AG09309 (cell line): ENCODE measurements at regions not wholly inside any gene's neighbourhood (a gene's known extent, or its start where the extent isn't known, plus 50 kb on each side); places are given as distances from the start of the nearest gene placed in this dataset.

Source experiments
- DNase-seq: peaks from one replicate; pipeline ENCODE4 v3.0.0-alpha.2; 2010; ENCODE audit warnings: low read depth
- H3K4me3 ChIP-seq: 2 replicates; pipeline ENCODE4 v1.5.1; 2011; ENCODE audit warnings: mild to moderate bottlenecking, low read depth, low read length, moderate library complexity; ENCODE audit not compliant: control insufficient read depth
- CTCF ChIP-seq: IDR thresholded peaks from 2 replicates; pipeline ENCODE4 v1.5.1; 2011; ENCODE audit warnings: mild to moderate bottlenecking, low read depth, low read length, inconsistent platforms; ENCODE audit not compliant: insufficient read depth, control insufficient read depth; ENCODE audit errors: missing control alignments

- DNase-seq, result no peak
- no peak overlapping the region for H3K4me3 ChIP-seq
- no peak for TF ChIP-seq CTCF
Measured at GRCh38 chr3:59245859-59246501, 196.2 kb upstream of the CFAP20DC start.

GRCh38 chr3:59245300-59245858 is 195.6 kb upstream of the CFAP20DC start:
- no peak for DNase-seq
- H3K4me3 ChIP-seq, result no peak overlapping the region
- no peak for TF ChIP-seq CTCF

- no peak for TF ChIP-seq CTCF
- no peak for DNase-seq
- no peak overlapping the region for H3K4me3 ChIP-seq
Measured at GRCh38 chr3:59244343-59244742, 194.5 kb upstream of the CFAP20DC start.

- no peak for DNase-seq
- no peak overlapping the region for H3K4me3 ChIP-seq
- no peak for TF ChIP-seq CTCF
Measured at GRCh38 chr3:59243476-59243875, 193.7 kb upstream of the CFAP20DC start.

- TF ChIP-seq CTCF, result no peak
- H3K4me3 ChIP-seq, result no peak overlapping the region
- DNase-seq, result no peak
Measured at GRCh38 chr3:59240666-59241255, 190.9 kb upstream of the CFAP20DC start.

- no peak overlapping the region for H3K4me3 ChIP-seq
- TF ChIP-seq CTCF, result no peak
- no peak for DNase-seq
Measured at GRCh38 chr3:59237121-59237520, 187.3 kb upstream of the CFAP20DC start.
